ENCODE measurements at regions not wholly inside any gene's neighbourhood (a gene's known extent, or its start where the extent isn't known, plus 50 kb on each side); places are given as distances from the start of the nearest gene placed in this dataset.

DNA sequence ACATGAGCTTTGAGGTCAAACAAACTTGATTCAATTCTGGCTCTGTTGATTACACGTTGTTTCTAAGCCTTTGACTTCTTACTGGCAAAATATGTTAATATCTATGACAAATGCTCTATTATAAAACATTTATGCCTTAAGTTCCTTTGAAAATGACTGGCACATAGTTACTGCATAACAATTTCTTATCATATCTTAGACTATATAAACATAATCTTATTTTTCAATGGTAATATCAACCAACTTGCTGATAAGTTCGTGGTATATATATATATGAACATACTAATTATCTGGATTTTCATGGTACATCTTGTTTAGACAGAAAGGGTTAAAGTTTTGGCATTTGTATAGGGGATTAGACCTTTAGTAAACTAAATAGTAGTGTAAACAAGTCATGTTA is 645.6 kb upstream of the ZNF804A start:
- TF ChIP-seq CTCF (optimal IDR thresholded peaks at IDR 0.05 in 1 of 3, IDR thresholded peaks at IDR 0.05 in 1 of 3, conservative IDR thresholded peaks at IDR 0.05 in 1 of 3; ENCODE audit: extremely low read depth in 1 of 3, insufficient read depth in 2 of 3, low read length in 3 of 3) = no peak
- TF ChIP-seq EZH2 (IDR thresholded peaks at IDR 0.05; ENCODE audit: low read length) = no peak
- Histone ChIP-seq H3K79me2 (ENCODE audit: control insufficient read depth, insufficient read depth, low read length) (no peaks in the 10 kb centered on the region), H3K4me1 (ENCODE audit: control insufficient read depth, extremely low read depth, insufficient read depth, low read length) (no peaks in the 10 kb centered on the region), H3K27ac (ENCODE audit: control insufficient read depth, insufficient read depth, low read length) (no peak overlapping the region), H3K27me3 (ENCODE audit: control insufficient read depth, extremely low read depth, insufficient read depth, low read length) (no peaks in the 10 kb centered on the region), H4K20me1 (ENCODE audit: control insufficient read depth, extremely low read depth, insufficient read depth, low read length) (no peaks in the 10 kb centered on the region), H3K4me2 (ENCODE audit: control insufficient read depth, extremely low read depth, insufficient read depth, low read depth, low read length) (no peak overlapping the region), H2AFZ (ENCODE audit: control insufficient read depth, low read length) (no peak overlapping the region), H3K9ac (ENCODE audit: control insufficient read depth, extremely low read depth, insufficient read depth, low read length) (no peak overlapping the region), H3K4me3 (ENCODE audit: control insufficient read depth in 2 of 3, extremely low read depth in 1 of 3, insufficient read depth in 2 of 3, low read depth in 1 of 3, low read length in 3 of 3) (no peak overlapping the region), H3K9me3 (ENCODE audit: control insufficient read depth, low read depth, low read length) (no peaks in the 10 kb centered on the region), H3K36me3 (ENCODE audit: control insufficient read depth in 2 of 2, extremely low read depth in 1 of 2, insufficient read depth in 2 of 2, low read length in 2 of 2) (no peaks in the 10 kb centered on the region), H3K9me1 (ENCODE audit: control insufficient read depth, extremely low read depth, insufficient read depth, low read length) (no peaks in the 10 kb centered on the region)
- DNase-seq (ENCODE audit: low read depth, low spot score) = no peak
- dilution Hi-C loops (cut with MboI; ENCODE audit: extremely low pct_ligation_motif_present, low sequenced_read_pairs) = no loop called here
- FAIRE-seq = no peak

- Histone ChIP-seq H3K9ac (ENCODE audit: control insufficient read depth, extremely low read depth, insufficient read depth, low read length) (no peak overlapping the region), H3K36me3 (ENCODE audit: control insufficient read depth in 2 of 2, extremely low read depth in 1 of 2, insufficient read depth in 2 of 2, low read length in 2 of 2) (no peaks in the 10 kb centered on the region), H3K9me3 (ENCODE audit: control insufficient read depth, low read depth, low read length) (no peaks in the 10 kb centered on the region), H3K27ac (ENCODE audit: control insufficient read depth, insufficient read depth, low read length) (no peak overlapping the region), H3K27me3 (ENCODE audit: control insufficient read depth, extremely low read depth, insufficient read depth, low read length) (no peaks in the 10 kb centered on the region), H3K9me1 (ENCODE audit: control insufficient read depth, extremely low read depth, insufficient read depth, low read length) (no peaks in the 10 kb centered on the region), H4K20me1 (ENCODE audit: control insufficient read depth, extremely low read depth, insufficient read depth, low read length) (no peaks in the 10 kb centered on the region), H2AFZ (ENCODE audit: control insufficient read depth, low read length) (no peak overlapping the region), H3K79me2 (ENCODE audit: control insufficient read depth, insufficient read depth, low read length) (no peaks in the 10 kb centered on the region), H3K4me3 (ENCODE audit: control insufficient read depth in 2 of 3, extremely low read depth in 1 of 3, insufficient read depth in 2 of 3, low read depth in 1 of 3, low read length in 3 of 3) (no peak overlapping the region), H3K4me1 (ENCODE audit: control insufficient read depth, extremely low read depth, insufficient read depth, low read length) (no peaks in the 10 kb centered on the region), H3K4me2 (ENCODE audit: control insufficient read depth, extremely low read depth, insufficient read depth, low read depth, low read length) (no peak overlapping the region)
- no peak for TF ChIP-seq CTCF (optimal IDR thresholded peaks at IDR 0.05 in 1 of 3, IDR thresholded peaks at IDR 0.05 in 1 of 3, conservative IDR thresholded peaks at IDR 0.05 in 1 of 3; ENCODE audit: extremely low read depth in 1 of 3, insufficient read depth in 2 of 3, low read length in 3 of 3)
- TF ChIP-seq EZH2 (IDR thresholded peaks at IDR 0.05; ENCODE audit: low read length) = no peak
- FAIRE-seq (no peak), DNase-seq (ENCODE audit: low read depth, low spot score) (no peak)
- dilution Hi-C loops (cut with MboI; ENCODE audit: extremely low pct_ligation_motif_present, low sequenced_read_pairs) = no loop called here
These were observed 634.7 kb upstream of the ZNF804A start for GRCh38 chr2:183963609-183964008.

All from keratinocyte (primary cell).